ENCODE measurements at regions not wholly inside any gene's neighbourhood (a gene's known extent, or its start where the extent isn't known, plus 50 kb on each side); places are given as distances from the start of the nearest gene placed in this dataset.

- TF ChIP-seq, protein P1, sequence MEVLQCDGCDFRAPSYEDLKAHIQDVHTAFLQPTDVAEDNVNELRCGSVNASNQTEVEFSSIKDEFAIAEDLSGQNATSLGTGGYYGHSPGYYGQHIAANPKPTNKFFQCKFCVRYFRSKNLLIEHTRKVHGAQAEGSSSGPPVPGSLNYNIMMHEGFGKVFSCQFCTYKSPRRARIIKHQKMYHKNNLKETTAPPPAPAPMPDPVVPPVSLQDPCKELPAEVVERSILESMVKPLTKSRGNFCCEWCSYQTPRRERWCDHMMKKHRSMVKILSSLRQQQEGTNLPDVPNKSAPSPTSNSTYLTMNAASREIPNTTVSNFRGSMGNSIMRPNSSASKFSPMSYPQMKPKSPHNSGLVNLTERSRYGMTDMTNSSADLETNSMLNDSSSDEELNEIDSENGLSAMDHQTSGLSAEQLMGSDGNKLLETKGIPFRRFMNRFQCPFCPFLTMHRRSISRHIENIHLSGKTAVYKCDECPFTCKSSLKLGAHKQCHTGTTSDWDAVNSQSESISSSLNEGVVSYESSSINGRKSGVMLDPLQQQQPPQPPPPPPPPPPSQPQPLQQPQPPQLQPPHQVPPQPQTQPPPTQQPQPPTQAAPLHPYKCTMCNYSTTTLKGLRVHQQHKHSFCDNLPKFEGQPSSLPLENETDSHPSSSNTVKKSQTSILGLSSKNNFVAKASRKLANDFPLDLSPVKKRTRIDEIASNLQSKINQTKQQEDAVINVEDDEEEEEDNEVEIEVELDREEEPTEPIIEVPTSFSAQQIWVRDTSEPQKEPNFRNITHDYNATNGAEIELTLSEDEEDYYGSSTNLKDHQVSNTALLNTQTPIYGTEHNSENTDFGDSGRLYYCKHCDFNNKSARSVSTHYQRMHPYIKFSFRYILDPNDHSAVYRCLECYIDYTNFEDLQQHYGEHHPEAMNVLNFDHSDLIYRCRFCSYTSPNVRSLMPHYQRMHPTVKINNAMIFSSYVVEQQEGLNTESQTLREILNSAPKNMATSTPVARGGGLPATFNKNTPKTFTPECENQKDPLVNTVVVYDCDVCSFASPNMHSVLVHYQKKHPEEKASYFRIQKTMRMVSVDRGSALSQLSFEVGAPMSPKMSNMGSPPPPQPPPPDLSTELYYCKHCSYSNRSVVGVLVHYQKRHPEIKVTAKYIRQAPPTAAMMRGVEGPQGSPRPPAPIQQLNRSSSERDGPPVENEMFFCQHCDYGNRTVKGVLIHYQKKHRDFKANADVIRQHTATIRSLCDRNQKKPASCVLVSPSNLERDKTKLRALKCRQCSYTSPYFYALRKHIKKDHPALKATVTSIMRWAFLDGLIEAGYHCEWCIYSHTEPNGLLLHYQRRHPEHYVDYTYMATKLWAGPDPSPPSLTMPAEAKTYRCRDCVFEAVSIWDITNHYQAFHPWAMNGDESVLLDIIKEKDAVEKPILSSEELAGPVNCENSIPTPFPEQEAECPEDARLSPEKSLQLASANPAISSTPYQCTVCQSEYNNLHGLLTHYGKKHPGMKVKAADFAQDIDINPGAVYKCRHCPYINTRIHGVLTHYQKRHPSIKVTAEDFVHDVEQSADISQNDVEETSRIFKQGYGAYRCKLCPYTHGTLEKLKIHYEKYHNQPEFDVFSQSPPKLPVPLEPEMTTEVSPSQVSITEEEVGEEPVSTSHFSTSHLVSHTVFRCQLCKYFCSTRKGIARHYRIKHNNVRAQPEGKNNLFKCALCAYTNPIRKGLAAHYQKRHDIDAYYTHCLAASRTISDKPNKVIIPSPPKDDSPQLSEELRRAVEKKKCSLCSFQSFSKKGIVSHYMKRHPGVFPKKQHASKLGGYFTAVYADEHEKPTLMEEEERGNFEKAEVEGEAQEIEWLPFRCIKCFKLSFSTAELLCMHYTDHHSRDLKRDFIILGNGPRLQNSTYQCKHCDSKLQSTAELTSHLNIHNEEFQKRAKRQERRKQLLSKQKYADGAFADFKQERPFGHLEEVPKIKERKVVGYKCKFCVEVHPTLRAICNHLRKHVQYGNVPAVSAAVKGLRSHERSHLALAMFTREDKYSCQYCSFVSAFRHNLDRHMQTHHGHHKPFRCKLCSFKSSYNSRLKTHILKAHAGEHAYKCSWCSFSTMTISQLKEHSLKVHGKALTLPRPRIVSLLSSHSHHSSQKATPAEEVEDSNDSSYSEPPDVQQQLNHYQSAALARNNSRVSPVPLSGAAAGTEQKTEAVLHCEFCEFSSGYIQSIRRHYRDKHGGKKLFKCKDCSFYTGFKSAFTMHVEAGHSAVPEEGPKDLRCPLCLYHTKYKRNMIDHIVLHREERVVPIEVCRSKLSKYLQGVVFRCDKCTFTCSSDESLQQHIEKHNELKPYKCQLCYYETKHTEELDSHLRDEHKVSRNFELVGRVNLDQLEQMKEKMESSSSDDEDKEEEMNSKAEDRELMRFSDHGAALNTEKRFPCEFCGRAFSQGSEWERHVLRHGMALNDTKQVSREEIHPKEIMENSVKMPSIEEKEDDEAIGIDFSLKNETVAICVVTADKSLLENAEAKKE (CRISPR knock-in tag; IDR thresholded peaks at IDR 0.05) = no peak
Observed at GRCh38 chr3:31219131-31219843, 313.4 kb upstream of the STT3B start (continued).

DNA sequence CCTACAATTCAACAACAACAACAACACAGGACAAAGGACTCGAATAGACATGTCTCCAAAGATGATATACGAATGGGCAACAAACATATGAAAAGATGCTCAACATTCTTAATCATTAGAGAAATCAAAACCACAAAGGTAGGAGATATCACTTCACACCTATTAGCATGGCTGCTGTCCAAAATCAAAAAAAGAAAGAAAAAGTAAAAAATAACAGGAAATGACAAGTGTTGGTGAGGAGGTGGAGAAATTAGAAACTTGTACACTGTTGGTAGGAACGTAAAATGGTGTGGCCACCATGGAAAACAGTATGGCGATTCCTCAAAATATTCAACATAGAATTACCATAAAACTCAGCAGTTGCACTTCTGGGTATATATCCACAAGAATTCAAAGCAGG, 312.3 kb upstream of the STT3B start:
- Histone ChIP-seq H3K4me3 (no peak overlapping the region), H2AFZ (no peak overlapping the region), H3K4me1 (ENCODE audit: insufficient read depth) (peaks cover 4% of the 10 kb centered on the region; the same call in 1 of the 2 replicates), H3K9me2 (ENCODE audit: insufficient read depth) (no peaks in the 10 kb centered on the region; the same call in 1 of the 2 replicates), H3F3A (replicated peaks; ENCODE audit: low read depth) (no peaks in the 10 kb centered on the region), H3K79me2 (replicated peaks; ENCODE audit: insufficient read depth) (no peaks in the 10 kb centered on the region), H3K27me3 (ENCODE audit: insufficient read depth) (no peaks in the 10 kb centered on the region), H3K4me2 (no peak overlapping the region), H4K20me1 (replicated peaks; ENCODE audit: insufficient read depth) (no peaks in the 10 kb centered on the region), H3K27ac (ENCODE audit: low read depth) (no peak overlapping the region), H3K36me3 (ENCODE audit: insufficient read depth) (no peaks in the 10 kb centered on the region)
- TF ChIP-seq, protein P2, sequence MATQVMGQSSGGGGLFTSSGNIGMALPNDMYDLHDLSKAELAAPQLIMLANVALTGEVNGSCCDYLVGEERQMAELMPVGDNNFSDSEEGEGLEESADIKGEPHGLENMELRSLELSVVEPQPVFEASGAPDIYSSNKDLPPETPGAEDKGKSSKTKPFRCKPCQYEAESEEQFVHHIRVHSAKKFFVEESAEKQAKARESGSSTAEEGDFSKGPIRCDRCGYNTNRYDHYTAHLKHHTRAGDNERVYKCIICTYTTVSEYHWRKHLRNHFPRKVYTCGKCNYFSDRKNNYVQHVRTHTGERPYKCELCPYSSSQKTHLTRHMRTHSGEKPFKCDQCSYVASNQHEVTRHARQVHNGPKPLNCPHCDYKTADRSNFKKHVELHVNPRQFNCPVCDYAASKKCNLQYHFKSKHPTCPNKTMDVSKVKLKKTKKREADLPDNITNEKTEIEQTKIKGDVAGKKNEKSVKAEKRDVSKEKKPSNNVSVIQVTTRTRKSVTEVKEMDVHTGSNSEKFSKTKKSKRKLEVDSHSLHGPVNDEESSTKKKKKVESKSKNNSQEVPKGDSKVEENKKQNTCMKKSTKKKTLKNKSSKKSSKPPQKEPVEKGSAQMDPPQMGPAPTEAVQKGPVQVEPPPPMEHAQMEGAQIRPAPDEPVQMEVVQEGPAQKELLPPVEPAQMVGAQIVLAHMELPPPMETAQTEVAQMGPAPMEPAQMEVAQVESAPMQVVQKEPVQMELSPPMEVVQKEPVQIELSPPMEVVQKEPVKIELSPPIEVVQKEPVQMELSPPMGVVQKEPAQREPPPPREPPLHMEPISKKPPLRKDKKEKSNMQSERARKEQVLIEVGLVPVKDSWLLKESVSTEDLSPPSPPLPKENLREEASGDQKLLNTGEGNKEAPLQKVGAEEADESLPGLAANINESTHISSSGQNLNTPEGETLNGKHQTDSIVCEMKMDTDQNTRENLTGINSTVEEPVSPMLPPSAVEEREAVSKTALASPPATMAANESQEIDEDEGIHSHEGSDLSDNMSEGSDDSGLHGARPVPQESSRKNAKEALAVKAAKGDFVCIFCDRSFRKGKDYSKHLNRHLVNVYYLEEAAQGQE (IDR thresholded peaks at IDR 0.05; ENCODE audit: unreplicated experiment) = no peak
- no peak for TF ChIP-seq POLR2AphosphoS5 (IDR thresholded peaks at IDR 0.05; ENCODE audit: low read depth)
- TF ChIP-seq STAT1 (IDR thresholded peaks at IDR 0.05; ENCODE audit: unreplicated experiment) = no peak
- no peak for TF ChIP-seq NANOG (IDR thresholded peaks at IDR 0.05; ENCODE audit: borderline replicate concordance)
- no peak for TF ChIP-seq ZNF331 (CRISPR knock-in tag; IDR thresholded peaks at IDR 0.05; ENCODE audit: low read depth)
- TF ChIP-seq JUNB (IDR thresholded peaks at IDR 0.05; ENCODE audit: unreplicated experiment) = no peak
- TF ChIP-seq EZH2phosphoT487 (IDR thresholded peaks at IDR 0.05; ENCODE audit: unreplicated experiment) = no peak
- no peak overlapping the region for H3K27ac Mint-ChIP-seq
- no peaks in the 10 kb centered on the region for H3K36me3 Mint-ChIP-seq (ENCODE audit: low read depth)
- no peaks in the 10 kb centered on the region for H3K9me3 Mint-ChIP-seq
- ATAC-seq = no peak
- DNase-seq (ENCODE audit: low spot score) = no peak
- H3K27me3 Mint-ChIP-seq (ENCODE audit: insufficient read depth, low read depth, poor library complexity) = no peaks in the 10 kb centered on the region
- no peak overlapping the region for H3K4me3 Mint-ChIP-seq
- H3K4me1 Mint-ChIP-seq = peaks cover 9% of the 10 kb centered on the region; the same call in 2 of the 3 replicates
